Hypothalamus (tissue), 51 donors: ENCODE measurements at regions not wholly inside any gene's neighbourhood (a gene's known extent, or its start where the extent isn't known, plus 50 kb on each side); places are given as distances from the start of the nearest gene placed in this dataset.
"Not testable (repeated sequence)": the region's sequence is repeated elsewhere in the genome, so short reads cannot be mapped to it uniquely, and the experiment has no call there.

ENCODE experiments used
- DNase-seq, 51 donors: peaks; one replicate each; lab custom pipeline; 2025; lab: John Stamatoyannopoulos, UW

DNA sequence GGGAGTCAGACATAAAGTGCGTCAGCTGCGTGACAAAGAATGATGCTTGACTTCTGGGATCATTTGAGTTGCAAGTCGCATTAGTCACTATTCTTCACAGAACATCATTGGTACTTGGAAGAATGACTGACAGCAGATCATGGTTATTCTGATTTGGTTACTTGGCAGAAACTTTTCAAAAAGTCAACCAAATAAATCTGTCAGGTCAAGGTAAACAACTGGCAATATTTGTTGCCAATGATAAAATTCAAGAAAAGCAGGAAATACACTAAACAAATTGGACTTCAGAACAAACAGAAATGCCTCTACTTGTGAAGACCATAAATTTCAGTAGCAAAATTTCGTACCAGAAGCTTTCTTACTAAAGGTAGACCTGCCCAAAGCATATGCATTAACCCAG, 221.6 kb downstream of the TFAP2A start:
- no peak for DNase-seq

DNA sequence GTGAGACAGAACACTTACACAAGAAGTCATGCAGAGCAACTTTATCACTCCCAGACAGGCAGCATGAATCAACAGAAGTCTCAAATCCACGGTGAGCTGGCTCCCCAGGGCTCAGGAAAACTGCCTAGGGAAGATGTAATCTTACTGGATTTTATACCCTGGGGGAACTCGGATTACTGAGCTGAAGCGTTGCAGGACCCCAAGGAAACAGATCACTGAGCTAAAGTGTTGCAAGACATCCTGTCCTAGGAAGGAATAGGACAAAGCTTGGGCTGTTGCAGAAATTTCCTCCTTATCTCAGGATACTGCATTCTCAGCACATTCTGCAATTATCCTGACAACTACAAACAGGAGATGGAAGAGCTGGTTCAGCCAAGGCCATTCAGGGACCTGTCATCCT, 224.8 kb downstream of the TFAP2A start:
- DNase-seq: no peak

- DNase-seq: no peak
Measured at GRCh38 chr6:10184371-10185227, 230.3 kb downstream of the TFAP2A start.

DNA sequence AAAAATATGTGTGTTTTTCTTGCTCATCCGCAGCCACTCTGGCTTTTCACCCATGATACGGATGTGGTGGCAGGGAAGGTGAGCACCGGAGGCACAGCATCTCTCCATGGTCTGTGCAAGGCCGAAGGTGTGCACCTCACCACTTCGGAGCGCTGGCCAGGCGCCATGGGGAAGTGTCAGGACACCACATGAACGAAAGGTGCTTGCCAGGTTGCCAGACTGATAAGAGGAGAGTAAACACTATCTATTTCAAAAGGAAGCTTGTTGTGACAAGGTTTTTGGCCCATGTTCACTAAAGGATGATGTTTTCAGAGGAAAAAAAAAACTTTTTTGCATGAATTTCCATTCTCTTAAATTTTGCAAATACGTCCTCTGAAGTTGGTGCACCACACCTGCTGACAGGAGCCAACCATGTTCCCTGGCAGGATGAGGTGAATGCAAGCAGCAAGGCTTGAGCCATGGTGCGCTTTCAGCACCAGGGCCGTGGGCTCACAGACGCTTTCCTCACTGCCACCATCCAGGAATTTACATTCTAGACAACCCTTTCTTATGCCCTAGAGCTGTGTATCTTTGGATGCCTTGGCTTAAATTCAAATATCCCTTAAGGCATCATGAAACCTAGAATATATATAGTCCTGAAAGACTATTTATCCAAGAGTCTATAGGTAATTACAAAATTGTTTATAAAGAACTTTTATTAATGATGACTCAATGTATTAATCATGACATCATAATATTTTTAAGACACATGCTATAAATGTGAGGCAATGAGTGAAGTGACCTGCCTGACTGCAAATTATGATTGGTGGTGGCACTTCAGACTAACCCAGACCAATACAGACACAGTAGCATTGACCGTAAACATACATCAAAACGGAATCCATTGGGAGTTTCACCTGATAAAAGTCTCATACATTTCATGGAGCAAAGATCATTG, 234.5 kb downstream of the TFAP2A start:
- no peak for DNase-seq

- no peak for DNase-seq
Measured at GRCh38 chr6:10177704-10178103, 237.2 kb downstream of the TFAP2A start.

GRCh38 chr6:10175362-10175761, 239.5 kb downstream of the TFAP2A start:
- DNase-seq: no peak

DNA sequence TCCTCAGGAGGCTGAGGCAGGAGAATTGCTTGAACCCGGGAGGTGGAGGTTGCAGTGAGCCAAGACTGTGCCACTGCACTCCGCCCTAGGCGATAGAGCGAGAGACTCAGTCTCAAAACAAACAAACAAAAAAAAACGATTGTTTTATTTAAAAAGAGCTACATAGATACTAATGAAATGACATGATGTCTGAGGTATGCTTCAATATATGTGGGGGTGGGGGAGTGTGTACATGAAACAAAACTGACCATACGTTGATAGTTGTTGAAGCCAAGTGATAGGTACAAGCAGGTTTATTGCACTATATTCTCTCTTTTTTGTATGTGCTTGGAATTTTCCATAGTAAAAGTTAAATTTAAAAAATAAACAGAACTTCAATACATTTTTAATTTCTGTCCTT, 240.1 kb downstream of the TFAP2A start:
- no peak for DNase-seq

DNA sequence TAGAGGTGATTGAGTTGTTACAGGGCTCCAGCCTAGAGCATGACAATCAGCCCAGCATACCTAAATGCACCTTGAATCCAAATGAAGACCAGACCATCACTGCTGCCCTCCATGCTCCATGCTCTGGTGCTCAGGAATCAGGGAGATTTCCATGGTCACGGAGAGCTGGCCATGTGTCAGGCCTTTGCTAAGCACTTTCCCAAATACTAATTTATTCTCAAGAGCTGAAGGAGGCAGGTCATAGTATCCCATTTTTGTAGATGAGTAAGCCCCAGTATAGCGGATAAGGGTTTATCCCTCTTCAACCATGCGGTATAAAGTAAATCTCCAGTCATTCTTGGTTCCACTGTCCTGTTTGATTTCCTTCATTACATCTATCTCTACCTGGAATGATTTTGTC, 240.8 kb downstream of the TFAP2A start:
- no peak for DNase-seq

DNA sequence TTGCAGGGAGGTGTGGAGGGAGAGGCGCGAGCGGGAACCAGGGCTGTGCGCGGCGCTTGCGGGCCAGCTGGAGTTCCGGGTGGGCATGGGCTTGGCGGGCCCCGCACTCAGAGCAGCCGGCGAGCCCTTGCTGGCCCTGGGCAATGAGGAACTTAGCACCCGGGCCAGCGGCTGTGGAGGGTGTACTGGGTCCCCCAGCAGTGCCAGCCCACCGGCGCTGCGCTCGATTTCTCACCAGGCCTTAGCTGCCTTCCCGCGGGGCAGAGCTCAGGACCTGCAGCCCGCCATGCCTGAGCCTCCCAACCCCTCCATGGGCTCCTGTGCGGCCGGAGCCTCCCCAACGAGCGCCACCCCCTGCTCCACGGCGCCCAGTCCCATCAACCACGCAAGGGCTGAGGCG, 243.2 kb downstream of the TFAP2A start:
- not testable (repeated sequence) for DNase-seq

DNA sequence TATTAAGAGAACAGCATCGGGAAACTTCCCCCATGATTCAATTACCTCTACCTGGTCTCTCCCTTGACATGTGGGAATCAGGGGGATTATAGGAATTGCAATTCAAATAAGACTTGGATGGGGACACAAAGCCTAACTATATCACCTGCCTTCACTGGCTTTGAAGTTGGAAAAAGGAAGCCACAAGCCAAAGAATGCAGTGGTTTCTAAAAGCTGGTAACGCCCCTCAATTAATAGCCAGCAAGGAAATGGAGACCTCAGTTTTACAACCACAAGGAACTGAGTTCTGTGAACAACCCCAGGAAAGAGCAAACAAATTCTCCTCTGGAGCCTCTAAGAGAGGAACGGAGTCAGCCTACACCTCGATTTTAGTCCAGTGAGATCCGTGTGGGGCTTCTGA, 244.1 kb downstream of the TFAP2A start:
- DNase-seq: no peak

DNA sequence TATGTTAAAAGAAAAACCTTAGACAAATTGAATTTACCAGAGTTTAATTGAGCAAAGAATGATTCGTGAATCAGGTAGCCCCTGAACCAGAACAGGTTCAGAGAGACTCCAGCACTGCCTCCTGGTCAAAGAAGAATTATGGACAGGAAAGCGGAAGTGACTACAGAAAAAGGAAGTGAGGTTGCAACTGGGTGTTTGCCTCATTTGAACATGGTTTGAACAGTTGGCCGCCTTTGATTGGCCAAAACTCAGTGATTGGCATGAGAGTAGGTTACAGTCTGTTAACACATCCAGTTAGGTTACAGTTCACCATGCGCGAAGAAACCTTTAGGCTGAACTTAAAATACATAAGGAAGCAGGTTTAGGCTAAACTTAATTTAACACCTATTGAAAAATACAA, 248.8 kb downstream of the TFAP2A start:
- no peak for DNase-seq

- no peak for DNase-seq
Measured at GRCh38 chr6:10163203-10163962, 251.5 kb downstream of the TFAP2A start.

DNA sequence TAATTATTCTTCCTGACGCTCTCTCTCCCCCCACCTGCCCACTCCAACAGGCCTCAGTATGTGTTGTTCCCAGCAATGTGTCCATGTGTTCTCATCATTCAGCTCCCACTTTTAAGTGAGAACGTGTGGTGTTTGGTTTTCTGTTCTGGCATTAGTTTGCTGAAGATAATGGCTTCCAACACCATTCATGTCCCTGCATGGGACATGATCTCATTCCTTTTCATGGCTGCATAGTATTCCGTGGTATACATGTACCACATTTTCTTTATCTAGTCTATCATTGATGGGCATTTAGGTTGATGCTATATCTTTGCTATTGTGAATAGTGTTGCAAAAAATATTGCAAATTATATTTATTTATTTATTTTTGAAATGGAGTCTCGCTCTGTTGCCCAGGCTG, 258.0 kb downstream of the TFAP2A start:
- no peak for DNase-seq

GRCh38 chr6:10154251-10154650, 260.6 kb downstream of the TFAP2A start:
- no peak for DNase-seq

DNA sequence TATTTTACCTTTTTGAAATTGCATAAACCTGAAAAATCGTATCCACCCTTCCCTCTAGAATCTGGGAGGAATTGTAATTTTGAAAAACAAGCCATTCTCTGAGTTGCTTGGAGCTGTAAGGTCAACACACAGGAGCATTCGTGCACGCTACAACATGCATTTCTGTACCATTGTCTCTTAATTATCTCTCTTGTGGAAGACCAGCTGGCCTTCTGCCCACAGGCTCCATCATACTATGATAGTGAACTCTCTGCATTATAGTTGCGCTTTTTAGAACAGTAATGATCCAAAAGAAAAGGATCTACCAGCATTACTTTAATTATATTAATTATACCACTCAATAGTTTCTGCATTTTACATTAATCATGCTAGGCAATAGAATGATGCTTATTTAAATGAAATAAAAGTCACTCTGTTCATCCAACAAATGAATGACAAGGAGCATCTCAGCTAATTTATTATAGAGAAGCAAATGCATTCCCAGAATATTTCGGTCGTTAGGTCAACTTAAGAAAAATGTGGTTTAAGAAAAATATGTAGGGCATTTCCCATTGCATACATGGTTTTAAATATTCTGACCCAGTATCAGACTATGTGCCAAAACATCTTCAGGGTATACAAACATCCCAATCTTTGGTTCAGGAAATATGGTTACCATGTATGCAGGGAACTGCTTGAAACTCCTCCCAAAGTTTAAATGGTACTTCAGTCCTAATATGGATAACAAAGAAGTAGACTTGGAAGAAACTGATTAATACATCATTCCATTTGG, 263.5 kb downstream of the TFAP2A start:
- DNase-seq: no peak

- no peak for DNase-seq
Measured at GRCh38 chr6:10149603-10150002, 265.3 kb downstream of the TFAP2A start.

DNA sequence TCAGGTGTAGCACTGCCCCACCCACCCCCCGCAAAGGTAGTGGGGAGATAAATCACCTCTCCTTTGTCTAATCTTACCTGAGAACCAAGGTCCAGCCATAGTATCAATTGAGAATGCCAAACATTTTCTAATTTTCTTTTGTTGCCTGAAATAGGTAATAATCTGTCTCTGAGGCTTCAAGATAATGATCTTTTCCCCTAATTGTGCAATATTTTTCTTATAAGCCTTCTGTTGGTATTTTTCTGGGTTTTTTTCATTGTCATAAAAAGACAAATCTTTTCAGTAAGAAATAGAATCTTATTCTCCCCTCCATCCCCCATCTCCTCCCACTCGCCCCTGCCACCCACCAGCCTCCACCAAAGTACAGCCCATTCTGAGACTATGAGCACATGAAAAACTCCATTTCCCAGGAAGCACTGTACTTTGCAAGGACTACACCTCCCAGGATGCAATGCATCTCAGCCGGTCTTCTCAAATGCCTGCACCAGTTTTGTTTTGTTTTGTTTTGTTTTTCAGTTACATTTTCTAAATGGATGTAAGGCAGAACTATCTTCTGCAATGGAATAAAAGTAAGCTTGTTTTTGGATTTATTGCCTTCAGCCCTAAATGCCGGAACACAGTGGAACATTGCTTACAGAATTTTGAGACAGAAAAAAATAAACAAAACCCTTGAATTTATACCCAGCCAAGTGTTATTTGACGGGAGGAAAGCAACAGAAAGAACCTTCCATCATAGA, 268.0 kb downstream of the TFAP2A start:
- peak in 27 of 51 donors; percentile 0 to 64 (median 10) for DNase-seq

- DNase-seq: no peak
Measured at GRCh38 chr6:10144772-10145171, 270.1 kb downstream of the TFAP2A start.

DNA sequence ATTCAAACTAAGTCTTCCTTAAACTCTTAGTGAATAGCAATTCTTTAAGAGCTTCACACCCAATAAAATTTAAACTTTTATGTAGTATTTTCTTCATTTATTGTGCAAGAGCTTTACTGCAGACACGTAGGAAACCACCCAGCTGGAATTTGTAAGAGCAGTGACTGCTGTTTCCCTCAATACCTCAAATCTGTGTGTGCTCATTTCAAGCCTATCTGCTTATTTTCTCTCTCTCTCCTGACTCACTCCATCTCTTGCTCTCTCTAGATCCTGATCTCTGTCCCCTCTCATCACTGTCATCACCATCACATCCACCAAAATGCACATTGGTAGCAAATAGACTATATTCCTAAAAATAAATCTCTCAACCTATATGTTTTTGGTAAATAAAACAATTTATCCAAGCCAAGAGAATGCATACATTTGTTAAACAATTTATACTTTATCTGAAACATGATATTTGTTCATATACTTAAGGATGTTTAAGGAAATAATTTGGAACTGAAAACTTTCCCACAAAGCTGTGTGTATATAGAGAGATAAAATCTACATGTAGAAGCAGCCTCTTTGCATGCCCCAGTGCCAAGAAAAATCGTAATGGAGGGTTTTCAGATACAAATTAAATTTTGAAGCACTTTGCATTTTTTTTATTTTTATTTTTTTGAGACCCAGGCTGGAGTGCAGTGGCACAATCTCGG, 273.0 kb downstream of the TFAP2A start:
- DNase-seq: no peak
